ENCODE measurements at regions not wholly inside any gene's neighbourhood (a gene's known extent, or its start where the extent isn't known, plus 50 kb on each side); places are given as distances from the start of the nearest gene placed in this dataset.

DNA sequence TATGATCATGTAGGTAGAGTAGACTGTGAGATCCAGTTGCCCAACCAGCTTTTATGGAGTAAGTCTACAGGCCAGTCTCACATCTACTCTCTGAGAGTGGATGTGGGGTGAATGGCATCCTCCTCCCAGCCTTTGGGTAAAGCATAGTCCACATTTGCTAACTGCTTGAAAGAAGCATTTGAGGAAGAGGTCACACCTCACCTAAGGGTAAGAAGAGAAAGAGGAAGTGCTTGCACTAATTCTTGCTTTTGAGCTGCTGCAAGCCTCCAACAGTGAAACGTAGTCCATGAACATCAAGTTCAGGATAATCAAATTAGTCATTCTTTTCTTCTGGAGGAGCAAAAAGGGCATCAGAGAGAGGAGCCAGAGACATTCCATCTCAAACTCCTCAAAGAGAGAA is 93.9 kb upstream of the AGR3 start:
- no peak for TF ChIP-seq POLR2A (IDR thresholded peaks at IDR 0.05)
- TF ChIP-seq, protein P1, sequence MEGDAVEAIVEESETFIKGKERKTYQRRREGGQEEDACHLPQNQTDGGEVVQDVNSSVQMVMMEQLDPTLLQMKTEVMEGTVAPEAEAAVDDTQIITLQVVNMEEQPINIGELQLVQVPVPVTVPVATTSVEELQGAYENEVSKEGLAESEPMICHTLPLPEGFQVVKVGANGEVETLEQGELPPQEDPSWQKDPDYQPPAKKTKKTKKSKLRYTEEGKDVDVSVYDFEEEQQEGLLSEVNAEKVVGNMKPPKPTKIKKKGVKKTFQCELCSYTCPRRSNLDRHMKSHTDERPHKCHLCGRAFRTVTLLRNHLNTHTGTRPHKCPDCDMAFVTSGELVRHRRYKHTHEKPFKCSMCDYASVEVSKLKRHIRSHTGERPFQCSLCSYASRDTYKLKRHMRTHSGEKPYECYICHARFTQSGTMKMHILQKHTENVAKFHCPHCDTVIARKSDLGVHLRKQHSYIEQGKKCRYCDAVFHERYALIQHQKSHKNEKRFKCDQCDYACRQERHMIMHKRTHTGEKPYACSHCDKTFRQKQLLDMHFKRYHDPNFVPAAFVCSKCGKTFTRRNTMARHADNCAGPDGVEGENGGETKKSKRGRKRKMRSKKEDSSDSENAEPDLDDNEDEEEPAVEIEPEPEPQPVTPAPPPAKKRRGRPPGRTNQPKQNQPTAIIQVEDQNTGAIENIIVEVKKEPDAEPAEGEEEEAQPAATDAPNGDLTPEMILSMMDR (IDR thresholded peaks at IDR 0.05): no peak
